GM13977 (cell line): ENCODE measurements at regions not wholly inside any gene's neighbourhood (a gene's known extent, or its start where the extent isn't known, plus 50 kb on each side); places are given as distances from the start of the nearest gene placed in this dataset.

Experiments used
- DNase-seq: peaks from one replicate; pipeline ENCODE4 v3.0.0; 2012; ENCODE audit warnings: low spot score
- CTCF ChIP-seq: IDR thresholded peaks from 2 replicates; pipeline ENCODE4 v1.5.1; 2012; ENCODE audit warnings: mild to moderate bottlenecking, control low read depth; ENCODE audit not compliant: insufficient read depth; ENCODE audit errors: extremely low read depth, missing control alignments
- in situ Hi-C: fragments of 300-500 bp; cut with MboI; formaldehyde crosslinking; loops from one replicate; pipeline ENCODE4 v1.12.0; 2022; ENCODE audit warnings: low sequenced_read_pairs, low pct_unique_long_range_greater_than_20kb, mixed read lengths, inconsistent platforms; ENCODE audit not compliant: unreplicated experiment

GRCh38 chr5:66527478-66528035 lies 68.6 kb upstream of the MAST4 start:
- no peak for TF ChIP-seq CTCF
- no peak for DNase-seq
- in situ Hi-C loops, result no loop called here

GRCh38 chr5:66529182-66529581 lies 67.0 kb upstream of the MAST4 start:
- no peak for TF ChIP-seq CTCF
- in situ Hi-C loops, result no loop called here
- no peak for DNase-seq

- no peak for DNase-seq
- no peak for TF ChIP-seq CTCF
- in situ Hi-C loops, result no loop called here
Measured at GRCh38 chr5:66529704-66530103, 66.5 kb upstream of the MAST4 start.

- in situ Hi-C loops, result no loop called here
- DNase-seq, result no peak
- TF ChIP-seq CTCF, result no peak
Measured at GRCh38 chr5:66538126-66538525, 58.1 kb upstream of the MAST4 start.

GRCh38 chr5:66538531-66538930 lies 57.7 kb upstream of the MAST4 start:
- no peak for DNase-seq
- no peak for TF ChIP-seq CTCF
- in situ Hi-C loops, result no loop called here

GRCh38 chr5:66540078-66540477 lies 56.1 kb upstream of the MAST4 start:
- in situ Hi-C loops, result no loop called here
- no peak for TF ChIP-seq CTCF
- DNase-seq, result no peak

GRCh38 chr5:66542711-66543110 lies 53.5 kb upstream of the MAST4 start:
- DNase-seq, result no peak
- TF ChIP-seq CTCF, result no peak

More at GRCh38 chr5:66542711-66543110, 53.5 kb upstream of the MAST4 start:
- in situ Hi-C loops, result no loop called here
